Stimulated activated CD4-positive, alpha-beta T cell treated with anti-CD3 and anti-CD28 coated beads, Interleukin-4, amount 100 ng/mL, for 4 hours (primary cell): ENCODE measurements at regions not wholly inside any gene's neighbourhood (a gene's known extent, or its start where the extent isn't known, plus 50 kb on each side); places are given as distances from the start of the nearest gene placed in this dataset.
"Not testable (repeated sequence)": the region's sequence is repeated elsewhere in the genome, so short reads cannot be mapped to it uniquely, and the experiment has no call there.

Experiments
- DNase-seq, 2 experiments: peaks; one replicate each; pipeline ENCODE4 v3.0.0-alpha.2; 2020

DNA sequence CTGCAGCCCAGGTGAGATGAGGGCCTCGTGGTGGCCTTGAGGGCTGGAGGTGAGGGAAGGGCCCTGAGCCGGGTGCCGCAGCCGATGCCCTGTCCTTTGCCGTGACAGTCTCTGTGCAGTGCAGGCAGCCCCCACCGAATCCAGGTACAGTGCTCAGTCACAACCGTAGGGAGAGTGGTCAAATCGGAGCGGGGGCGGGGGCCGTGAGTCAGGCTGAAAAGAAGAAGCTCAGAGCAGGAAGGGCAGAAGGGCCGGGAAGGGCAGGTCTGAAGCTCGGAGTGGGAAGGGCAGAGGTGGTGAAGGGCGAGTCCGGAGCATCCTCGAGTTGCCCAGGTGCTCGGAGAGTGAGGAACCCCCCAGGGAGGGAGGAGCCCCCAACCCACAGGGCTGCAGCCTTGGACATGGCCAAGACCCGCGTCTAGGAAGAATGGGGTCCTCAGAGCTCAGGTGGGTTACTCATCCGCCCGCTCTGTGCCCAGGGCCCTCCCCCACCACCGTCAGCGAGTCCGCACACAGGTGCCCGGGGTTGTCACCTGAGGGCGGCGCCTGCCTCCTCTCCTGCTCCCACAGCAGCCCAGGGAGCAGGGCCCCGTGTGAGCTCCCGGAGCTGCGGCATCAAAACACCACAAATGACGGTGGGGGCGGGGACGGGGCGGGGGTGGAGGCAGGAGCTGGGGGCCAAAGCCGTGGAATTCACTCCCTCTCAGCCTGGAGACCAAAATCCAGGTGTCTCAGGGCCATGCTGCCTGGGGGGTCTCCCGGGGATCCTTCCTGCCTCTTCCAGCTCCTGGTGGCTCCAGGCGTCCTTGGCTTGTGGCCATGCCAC lies 179.7 kb upstream of the ZNF469 start:
- not testable (repeated sequence) for DNase-seq

DNA sequence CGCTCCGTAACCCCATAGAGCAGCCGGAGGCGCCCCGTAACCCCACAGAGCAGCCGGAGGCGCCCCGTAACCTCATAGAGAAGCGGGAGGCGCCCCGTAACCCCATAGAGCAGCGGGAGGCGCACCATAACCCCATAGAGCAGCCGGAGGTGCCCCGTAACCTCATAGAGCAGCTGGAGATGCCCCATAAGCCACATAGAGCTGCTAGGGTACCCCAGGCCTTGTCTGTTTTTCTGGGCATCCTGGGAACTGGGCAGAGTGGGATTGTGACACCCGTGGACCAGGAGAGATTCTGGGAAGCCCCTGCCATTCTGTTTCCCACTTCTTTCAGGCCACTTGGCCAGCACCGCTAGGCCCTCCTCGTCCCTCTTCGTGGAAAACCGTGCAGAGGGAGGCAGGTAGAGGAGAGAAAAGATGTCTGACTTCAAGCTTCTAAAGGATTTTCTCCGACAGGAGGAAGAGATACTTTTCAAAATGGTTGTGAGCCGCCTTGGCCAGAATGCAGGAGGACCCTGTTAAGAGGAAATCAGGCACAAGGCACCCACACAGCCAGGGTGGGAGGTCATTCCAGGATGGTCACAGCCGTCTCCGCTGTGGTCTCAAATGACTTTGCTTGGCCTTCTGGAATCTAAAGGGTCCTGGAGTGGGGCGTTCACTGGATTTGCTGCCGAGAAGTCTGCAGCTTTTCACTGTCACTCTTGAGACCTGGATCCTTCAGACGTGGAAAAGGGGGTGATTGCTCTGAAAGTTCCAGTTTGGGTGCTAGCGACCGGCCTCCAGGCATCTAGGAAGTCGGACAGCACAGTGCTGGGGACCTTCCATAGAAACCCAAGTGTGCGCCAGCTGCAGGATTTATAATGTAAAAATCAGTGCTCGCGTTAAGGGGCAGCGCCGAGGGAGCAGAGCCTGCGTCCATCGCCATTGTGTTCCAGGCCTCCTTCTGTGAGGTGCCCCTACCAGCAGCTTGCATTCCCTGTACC lies 178.3 kb upstream of the ZNF469 start:
- not testable (repeated sequence) for DNase-seq

DNA sequence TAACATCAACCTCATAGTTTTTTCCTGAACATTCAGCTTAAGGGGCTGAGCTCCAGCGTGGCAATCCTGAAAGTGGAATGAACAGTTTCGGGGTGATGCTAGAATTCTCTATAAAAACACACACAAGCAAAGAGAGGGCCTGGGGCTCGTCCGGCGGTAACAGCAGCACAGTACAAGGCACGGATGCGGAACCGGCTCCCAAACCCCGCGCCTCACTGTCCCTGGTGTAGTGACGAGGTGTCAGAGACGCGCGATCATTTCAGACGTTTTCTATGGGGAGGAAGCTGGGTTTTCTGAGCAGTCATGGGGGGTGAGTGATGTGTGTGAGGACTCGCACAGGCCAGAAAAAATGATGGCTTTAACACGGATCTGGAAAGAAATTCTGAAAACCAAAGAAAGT lies 177.3 kb upstream of the ZNF469 start:
- not testable (repeated sequence) for DNase-seq

DNA sequence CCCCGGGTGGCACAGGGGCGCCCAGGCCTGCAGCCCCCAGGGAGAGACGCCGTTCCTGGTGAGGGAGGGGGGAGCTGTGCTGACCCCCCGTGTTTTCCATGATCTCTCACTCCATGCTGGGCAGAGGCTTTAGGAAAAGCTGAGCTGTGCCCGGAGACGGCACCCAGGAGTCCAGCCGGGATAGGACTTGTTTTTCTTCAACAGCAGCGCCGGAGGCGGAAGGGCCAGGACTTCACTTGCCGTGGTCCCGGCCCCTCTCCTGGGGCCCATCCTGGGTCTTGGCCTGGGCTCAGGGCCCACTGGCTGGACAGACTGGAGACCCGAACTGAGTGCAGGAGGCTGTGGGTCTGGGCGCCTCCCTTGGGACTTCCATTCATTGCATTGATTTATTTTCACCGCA lies 176.8 kb upstream of the ZNF469 start:
- DNase-seq, result not testable (repeated sequence)

DNA sequence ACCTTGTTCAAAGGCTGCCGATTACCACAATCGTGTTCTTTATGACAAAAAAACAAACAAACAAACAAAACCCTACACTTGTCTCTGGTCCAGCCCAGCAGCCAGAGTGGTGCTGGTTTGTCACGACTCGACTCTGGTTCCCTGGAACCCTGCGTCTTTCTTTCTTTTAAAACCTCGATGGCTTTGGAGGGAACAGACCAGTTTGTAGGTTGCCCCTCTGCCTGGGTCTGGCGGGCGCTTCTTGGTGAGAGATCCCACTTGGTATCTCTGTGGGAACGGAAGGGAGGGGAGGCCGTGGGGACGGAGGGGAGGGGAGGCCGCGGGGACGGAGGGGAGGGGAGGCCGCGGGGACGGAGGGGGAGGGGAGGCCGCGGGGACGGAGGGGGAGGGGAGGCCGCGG lies 176.2 kb upstream of the ZNF469 start:
- not testable (repeated sequence) for DNase-seq

DNA sequence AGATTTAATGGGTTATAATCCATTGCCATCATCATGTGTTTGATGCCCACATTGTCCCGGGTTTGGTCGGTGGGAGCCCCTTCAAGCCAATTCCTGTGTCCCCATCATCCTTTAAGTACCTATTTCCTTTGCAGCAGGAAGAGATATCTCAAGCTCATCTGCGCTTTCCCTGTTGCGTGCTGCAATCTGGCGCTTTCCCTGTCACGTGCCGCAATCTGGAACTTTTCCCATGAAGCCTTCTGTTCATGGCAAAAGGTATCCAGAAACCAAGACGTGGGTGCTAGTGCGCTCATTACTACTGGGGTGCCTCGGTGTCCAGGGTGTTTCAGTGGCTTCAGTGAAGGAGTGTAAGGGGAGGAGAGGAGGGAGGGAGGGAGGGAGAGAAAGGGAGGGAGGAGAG lies 174.6 kb upstream of the ZNF469 start:
- DNase-seq, result no peak

DNA sequence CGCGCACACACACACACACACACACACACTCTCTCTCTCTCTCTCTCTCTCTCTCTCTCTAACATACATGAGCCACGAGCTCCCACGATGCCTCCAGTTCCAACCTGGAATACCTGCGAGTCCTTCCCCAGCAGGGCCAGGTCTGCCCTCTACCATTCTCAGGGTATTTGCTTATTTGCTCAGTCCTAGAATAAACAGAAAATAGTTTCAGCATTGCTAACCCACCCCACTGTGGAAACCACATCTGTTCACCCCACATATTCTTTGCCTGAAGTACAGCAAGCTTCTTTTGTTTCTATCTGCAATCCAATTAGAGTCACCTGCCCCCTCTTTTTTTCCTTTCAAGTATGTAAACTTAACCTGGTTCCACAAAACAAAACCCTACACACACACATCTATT lies 174.0 kb upstream of the ZNF469 start:
- not testable (repeated sequence) for DNase-seq

DNA sequence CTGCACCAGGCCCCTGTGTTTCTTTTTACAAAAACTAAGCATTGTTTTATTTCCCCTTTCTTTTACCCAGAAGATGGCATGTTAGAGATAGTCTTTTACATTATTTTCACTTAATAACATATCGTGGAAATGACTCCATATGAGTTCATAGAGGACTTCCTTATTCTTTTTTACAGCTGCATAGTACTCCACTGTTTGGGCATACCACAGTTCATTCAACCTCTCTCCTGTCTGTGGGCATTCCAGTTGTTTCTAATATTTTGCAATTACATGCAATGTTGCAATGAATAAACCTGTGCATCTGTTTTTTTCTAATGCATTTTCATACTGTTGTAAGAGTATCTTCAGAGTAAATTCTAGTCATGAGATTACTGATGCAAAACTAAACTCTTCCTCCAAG lies 173.2 kb upstream of the ZNF469 start:
- not testable (repeated sequence) for DNase-seq

DNA sequence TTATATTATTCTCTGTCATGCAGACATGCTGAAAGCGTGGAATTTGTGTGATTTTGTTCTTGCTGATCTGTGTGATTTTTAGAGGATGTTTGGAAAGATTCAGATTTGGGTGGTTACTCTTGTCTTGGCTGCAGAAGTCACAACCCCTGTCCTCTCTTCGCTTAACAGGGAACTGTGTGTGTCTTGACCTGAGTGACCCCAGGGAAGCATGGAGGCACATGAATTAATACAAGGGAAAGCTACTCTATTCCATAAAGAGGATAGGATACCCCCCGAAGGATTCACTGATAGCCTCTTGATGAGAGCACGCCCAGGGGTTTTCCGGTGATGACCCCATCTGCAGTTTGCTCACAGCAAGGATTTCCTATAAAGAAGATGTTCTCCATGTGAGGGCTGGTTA lies 168.8 kb upstream of the ZNF469 start:
- not testable (repeated sequence) for DNase-seq

DNA sequence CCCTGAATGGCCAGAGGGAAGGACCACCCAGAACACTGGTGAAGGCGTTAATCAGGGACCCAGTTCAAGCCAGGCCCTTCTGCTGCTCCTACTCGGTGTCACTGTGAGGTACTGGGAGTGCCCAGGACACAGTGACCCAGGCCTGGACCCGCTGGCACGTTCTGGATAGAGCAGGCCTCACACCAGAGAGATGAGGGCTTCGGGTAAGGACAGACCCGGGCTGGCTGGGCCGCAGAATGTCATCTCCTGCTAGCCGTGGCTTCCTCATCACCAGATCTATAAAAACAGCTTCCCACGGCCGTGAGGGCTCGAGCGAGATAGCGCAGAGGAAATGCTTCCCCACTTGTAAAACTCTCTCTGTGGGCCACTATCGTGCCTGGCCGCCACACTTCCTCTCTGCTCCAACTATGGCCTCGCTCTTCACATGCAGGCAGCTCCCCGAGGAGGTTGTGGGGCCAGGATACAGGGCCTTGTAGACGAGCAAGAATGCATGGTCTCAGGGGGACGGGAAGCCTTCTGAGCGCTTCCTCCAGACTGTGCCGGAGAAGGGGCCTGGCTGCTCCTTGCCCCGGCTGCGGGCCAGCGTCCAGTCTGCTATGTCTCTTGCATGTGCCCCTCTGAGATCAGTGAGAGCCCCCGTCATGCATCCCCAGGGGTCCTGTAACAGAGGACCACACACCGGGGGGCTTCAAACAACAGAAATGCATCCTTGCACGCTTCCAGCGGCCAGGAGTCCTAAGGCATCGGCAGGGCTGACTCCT lies 161.6 kb upstream of the ZNF469 start:
- not testable (repeated sequence) for DNase-seq

DNA sequence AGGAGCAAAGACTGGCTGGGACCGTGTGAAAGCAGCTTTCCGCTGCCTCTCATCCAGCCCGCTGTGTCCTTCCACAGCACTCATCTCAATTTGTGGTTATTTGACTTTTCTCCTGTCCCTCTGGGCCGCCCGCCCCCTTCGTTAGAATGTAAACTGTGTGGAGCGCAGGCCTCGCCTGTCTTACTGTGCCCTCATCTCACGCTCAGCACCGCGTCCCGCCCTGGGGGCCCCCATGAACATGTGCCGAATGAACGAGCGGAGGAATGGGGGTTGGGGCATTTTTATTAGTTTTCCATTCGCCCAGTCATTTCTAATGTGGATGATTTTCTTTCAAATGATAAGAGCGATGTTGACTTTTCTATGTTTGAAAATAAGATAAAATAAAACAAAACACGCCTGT lies 159.1 kb upstream of the ZNF469 start:
- DNase-seq, result not testable (repeated sequence)

DNA sequence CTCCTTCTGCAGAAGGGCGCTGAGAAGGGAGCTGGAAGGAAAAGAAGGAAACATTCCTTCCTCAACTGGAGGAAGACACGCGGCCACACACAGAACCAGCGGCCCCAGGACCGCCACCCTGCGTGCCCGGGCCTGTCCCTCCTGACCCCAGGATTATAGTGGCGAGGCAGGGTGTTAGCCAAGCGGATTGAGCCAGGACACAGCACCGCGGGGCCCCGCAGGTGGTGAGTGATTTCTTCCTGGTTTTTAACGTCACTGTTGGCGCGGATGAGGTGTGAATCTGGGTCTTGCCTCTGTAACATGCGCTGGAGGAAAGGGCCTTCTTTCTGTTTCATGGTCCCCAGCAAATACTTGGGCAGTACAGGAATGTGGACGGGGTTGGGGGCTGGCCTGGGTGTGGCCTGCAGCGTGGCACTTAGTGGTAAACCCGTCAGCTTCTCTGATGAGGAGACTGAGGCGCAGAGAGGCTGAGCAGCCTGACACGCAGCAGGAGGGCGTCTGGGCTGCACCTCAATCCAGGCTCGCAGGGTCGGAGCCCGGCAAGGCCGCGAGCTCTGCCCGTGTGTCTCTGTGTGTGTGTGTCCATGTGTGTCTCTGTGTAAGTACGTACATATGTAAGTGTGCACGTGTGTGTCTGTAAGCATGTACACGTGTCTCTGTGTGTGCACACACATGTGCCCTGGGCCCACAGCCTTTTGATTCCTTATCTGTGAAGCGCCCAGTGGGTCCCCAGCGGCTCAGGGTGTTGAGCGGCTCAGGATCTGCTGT lies 158.4 kb upstream of the ZNF469 start:
- not testable (repeated sequence) for DNase-seq

DNA sequence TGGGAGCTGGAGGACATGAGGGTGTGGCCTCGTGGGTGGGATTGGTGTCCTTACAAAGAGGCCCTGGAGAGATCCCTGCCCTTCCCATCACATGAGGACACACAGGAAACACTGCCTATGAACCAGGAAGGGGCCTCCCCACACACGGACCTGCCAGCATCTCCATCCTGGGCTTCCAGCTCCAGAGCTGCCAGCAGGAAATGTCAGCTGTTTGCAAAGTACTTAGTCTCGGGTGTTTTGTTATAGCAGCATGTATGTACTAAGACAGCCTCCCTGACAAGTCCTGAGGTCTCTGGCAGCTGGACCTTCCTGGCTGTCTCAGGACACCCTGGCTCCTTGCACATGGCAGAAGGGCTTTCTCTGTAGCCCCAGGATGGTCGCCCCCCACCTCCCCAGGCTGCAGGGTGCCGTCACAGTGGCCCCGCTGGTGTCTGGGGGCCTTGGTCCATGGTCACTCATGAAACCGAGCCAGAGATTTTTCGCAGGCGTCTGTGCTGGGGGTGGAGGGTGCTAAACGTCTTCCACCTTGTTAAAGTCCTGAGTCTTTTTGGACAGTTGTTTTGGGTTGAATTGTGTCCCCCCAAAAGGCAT lies 157.0 kb upstream of the ZNF469 start:
- DNase-seq, result not testable (repeated sequence)

DNA sequence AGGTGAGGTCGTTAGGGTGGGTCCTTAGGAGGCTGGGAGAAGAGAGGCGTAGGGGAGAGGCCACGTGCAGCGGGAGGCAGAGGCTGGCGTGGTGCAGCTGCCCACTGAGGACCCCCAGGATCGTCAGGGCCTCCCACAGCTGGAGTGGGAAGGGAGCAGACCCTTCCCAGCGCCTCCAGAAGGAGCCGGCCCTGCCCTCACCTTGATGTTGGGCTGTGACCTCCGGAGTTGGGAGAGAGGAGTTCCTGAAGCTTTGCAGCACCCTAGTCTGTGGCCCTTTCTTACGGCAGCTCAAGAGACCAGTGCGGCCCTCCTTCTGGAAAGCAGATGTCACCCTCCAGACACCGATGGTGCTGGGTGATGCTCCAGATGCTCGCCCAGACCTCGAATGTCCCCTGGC lies 156.5 kb upstream of the ZNF469 start:
- DNase-seq, result not testable (repeated sequence)

DNA sequence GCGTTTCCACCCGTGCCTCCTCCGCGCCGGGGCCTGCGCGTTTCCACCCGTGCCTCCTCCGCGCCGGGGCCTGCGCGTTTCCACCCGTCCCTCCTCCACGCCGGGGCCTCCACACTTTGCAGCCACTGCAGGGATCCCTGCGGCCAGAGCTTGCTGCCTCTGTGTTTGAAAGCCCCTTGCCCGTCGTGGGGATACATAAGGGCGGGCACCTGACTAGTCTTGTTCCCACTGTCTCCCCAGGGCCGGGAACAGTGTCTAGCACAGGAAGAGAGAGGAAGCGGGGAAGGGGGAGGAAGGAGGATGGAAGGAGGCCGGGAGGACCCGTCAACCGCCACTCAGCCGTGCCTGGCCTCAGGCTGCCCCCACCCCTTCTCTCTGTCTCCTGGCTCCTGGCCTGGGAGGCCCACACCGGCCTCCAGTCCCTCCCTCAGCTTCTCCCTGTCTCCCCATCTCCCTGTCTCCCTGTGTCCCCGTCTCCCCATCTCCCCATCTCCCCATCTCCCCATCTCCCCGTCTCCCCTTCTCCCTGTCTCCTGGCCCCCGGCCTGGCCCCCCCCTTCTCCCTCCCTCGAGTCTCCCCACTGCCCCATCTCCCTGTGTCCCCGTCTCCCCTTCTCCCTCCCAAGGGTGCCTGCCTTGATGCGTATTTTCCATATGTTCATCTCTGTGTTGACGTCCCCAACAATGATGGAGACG lies 155.6 kb upstream of the ZNF469 start:
- DNase-seq, result not testable (repeated sequence)

DNA sequence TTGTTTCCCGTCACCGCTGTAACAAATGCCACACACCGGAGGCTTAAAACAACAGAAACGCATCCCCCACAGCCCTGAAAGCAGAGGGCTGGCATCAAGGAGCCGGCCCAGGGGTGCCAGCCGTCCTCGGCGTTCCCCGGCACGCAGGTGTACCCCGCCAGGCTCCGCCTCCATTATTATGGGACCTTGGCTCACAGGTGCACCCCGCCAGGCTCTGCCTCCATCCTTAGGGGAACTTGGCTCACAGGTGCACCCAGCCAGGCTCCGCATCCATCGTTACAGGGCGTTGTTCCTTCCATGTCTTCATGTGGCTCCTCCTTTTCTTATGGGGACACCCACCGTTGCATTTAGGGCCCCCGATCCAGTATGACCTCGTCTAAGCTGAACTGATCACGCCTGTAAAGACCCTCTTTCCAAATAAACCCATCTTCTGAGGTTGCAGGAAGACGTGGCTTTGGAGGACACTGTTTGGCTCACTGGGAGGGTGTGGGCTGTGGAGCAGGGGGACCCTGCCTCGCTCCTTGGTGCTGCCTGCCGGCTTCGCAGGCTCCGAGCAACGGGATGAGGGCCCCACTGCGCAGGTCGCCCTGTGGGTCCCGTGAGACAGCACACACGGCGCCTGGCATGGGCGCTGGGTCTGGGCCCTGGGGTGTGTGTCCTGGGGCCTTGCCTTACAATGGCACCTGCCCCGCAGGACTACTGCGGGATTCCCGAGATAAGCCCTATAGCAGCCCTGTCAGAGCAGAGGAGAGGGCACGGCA lies 154.9 kb upstream of the ZNF469 start:
- not testable (repeated sequence) for DNase-seq

DNA sequence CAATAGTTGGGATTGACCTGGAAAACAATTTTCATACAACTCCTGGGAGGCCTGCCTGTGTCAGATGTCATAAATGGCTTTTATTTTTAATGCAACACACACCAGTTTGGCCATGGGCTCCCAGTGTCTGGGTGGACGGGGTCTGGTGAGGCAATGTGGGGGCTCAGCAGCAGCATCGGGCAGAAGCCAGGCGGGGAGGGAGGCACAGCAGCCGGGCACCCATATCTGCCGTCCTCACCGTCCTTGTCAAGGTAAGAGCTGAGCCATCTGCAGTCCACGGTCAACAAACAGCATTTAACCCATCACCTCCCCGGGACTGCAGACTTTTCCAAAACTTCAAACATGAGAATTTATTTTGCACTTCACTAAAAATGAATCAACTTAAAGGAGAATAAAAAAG lies 154.0 kb upstream of the ZNF469 start:
- DNase-seq, result not testable (repeated sequence)

DNA sequence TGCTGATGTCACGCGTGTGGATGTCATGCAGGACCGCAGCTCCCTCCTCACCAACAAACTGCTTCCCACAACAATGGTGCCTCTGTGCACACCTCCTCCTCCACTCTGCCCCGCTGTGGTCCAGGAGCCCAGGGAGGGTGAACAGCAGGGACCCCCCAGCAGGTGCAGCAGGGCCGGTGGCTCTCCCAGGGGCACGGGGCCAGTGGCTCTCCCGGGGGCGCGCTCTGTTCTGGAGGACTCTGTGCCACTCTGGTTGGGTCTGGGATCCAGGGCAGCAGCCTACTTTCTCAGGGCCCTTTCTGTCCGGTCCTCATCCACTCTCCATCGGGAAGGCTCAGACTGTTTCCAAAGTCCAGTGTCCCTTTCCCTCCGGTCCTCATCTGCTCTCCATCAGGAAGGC lies 153.0 kb upstream of the ZNF469 start:
- not testable (repeated sequence) for DNase-seq

DNA sequence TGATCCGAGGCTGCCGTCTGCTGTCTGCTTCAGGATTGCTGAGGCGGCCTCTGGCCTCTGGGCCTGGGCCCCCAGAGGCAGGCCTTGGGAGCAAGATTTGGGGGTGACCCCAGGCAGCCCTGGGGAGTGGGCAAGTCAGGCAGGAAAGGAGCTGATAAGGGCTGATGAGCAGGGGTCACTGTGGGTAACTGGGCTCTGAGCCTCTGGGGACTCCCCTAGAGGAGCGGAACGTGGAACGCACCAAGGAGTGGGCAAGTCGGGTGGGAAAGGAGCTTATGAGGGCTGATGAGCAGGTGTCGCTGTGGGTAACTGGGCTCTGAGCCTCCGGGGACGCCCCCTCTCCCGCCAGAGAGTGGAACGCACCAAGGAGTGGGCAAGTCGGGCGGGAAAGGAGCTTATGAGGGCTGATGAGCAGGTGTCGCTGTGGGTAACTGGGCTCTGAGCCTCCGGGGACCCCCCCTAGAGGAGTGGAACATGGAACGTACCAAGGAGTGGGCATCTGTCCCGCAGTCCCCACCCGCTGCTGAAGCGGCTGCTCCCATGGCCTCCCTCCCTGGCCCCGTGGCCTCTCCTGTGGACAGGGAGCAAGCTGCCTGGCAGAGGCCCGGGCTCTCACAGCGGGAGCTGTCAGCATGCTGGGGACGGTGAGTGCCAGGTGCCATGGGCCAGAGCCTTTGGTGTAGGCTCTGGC lies 152.3 kb upstream of the ZNF469 start:
- DNase-seq, result not testable (repeated sequence)
